HG03354 (cell line): ENCODE measurements at regions not wholly inside any gene's neighbourhood (a gene's known extent, or its start where the extent isn't known, plus 50 kb on each side); places are given as distances from the start of the nearest gene placed in this dataset.
"Not testable (repeated sequence)": the region's sequence is repeated elsewhere in the genome, so short reads cannot be mapped to it uniquely, and the experiment has no call there.

Experiments
- ATAC-seq: cut with Tn5 transposase; IDR thresholded peaks from one replicate; pipeline ENCODE4 v1.9.1; 2021; ENCODE audit warnings: mild to moderate bottlenecking; ENCODE audit not compliant: unreplicated experiment, poor library complexity, severe bottlenecking

- not testable (repeated sequence) for ATAC-seq
These were observed 113.5 kb upstream of the DLG1 start for GRCh38 chr3:197411899-197412298.

- not testable (repeated sequence) for ATAC-seq
These were observed 111.8 kb upstream of the DLG1 start for GRCh38 chr3:197410170-197410569.

DNA sequence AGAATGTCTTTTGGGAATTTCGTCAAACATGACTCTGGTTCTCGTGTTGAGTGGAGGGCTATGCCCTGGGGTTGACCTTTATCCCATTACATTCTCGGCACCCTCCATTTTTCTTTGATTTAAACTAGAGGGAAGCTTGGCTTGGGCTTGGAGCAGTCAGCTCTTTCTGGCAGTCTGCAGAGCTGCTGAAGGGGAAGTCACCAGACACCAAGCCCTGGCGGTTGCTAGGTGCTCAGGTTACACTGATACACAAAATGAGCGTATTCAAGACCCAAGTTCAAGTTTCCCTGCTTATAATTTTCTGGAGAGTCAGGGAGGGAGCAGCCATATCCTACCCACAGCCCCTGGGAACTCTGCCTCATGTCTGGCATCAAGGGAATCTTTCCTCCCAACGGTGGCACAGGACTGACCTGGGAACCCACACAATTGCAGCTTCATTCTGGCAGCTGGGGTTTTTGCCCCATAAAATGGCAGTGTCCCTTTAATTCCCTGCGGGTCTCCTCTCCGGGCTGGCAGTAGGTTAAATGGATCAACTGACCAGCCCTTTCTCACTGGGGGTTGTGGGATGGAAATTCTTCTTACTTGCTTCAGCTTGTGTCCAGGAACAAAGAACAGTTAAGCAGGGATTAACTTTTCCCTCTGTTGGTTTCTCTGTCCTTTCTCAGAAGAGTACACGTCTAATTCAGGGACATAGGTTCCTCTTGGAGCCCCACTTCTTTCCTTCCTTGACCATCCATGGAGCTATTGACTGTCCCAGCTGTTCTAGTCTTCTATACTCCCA is 110.0 kb upstream of the DLG1 start:
- no peak for ATAC-seq

DNA sequence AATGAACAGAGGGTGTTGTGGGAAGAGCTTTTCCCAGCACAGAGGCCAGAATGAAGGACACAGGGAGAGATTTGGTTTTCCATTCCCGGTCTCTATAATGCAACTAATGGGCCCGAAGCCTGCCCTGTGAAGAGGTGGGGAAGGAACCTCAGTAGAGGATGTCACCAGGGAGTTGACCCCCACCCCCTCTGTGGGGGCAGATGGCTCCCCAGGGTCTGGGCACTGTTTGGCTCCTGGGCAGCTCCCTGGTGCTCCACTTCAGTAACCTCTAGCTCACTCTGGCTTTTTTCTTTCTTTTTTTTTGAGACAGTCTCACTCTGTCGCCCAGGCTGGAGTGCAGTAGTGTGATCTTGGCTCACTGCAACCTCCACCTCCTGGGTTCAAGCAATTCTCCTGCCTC is 109.1 kb upstream of the DLG1 start:
- ATAC-seq = no peak

- no peak for ATAC-seq
These were observed 108.6 kb upstream of the DLG1 start for GRCh38 chr3:197407053-197407452.

- ATAC-seq = no peak
These were observed 107.9 kb upstream of the DLG1 start for GRCh38 chr3:197406266-197406665.

GRCh38 chr3:197404754-197405153 is 106.3 kb upstream of the DLG1 start:
- ATAC-seq = no peak

- ATAC-seq = no peak
These were observed 105.6 kb upstream of the DLG1 start for GRCh38 chr3:197404030-197404429.

DNA sequence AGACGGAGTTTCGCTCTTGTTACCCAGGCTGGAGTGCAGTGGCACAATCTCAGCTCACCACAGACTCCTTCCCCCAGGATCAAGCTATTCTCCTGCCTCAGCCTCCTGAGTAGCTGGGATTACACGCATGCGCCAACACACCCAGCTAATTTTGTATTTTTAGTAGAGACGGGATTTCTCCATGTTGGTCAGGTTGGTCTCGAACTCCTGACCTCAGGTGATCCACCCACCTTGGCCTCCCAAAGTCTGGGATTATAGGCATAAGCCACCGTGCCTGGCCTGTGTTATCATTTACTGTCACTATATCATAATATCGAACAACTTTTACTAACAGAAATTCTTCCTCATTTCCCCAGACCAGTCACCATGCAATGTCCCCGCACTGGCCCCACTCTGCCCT is 104.0 kb upstream of the DLG1 start:
- ATAC-seq = not testable (repeated sequence)

- ATAC-seq = no peak
These were observed 101.1 kb upstream of the DLG1 start for GRCh38 chr3:197399486-197399885.

DNA sequence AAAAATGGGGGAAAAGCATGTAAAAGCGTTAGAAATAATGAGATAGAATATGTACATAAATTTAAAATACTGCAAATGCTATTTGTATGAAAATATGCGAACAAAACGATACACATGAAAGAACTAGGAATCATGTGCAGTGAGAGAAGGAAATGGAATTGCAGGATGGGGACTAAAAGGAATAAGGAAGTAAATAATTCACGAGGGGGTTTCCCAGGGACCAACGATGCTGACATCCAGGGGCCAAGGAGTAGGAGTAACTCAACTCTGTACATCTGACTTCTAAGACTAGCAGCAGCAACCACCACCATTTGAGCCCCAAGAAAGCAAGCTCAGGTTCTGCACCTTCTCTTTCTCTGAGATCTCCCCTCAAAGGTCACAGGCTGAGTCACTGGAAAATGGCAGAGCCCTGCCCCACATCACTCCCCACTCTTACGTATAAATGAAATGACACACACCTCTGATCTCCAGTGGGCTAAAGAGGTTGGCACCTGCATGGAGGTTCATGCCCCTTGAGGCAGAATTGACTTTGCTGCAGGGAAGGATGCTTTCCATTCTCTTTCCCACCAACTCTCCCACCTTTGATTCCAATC is 100.0 kb upstream of the DLG1 start:
- no peak for ATAC-seq

GRCh38 chr3:197397838-197398237 is 99.4 kb upstream of the DLG1 start:
- ATAC-seq = no peak

GRCh38 chr3:197394464-197395321 is 96.3 kb upstream of the DLG1 start:
- peak; percentile 71 for ATAC-seq

DNA sequence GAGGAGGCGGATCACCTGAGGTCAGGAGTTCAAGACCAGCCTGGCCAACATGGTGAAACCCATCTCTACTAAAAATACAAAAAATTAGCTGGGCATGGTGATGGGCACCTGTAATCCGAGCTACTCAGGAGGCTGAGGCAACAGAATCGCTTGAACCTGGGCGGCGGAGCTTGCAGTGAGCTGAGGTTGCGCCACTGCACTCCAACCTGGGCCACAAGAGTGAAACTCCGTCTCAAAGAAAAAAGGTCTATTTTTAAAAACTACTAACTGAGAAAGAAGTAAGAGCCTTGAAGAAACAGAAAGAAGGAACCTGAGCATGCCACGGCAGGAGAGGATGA is 95.7 kb upstream of the DLG1 start:
- not testable (repeated sequence) for ATAC-seq

DNA sequence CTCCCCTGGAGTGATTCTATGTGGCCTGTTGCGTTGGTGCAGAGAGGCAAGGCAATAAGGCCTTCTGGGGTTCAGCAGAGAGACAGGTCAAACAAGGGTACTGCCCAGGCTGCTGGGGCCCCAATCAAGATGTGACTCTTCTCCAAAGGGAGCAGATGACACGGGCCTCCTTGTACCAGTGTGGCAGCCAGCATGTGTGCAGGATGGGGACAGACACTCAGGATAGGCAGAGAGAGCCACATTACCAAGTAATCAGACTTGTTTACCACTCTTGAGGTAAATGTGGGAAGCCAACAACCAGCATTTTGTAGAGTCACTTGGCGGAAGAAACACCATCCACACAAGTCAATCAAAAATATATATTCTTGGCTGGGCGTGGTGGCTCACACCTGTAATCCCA is 95.3 kb upstream of the DLG1 start:
- no peak for ATAC-seq

DNA sequence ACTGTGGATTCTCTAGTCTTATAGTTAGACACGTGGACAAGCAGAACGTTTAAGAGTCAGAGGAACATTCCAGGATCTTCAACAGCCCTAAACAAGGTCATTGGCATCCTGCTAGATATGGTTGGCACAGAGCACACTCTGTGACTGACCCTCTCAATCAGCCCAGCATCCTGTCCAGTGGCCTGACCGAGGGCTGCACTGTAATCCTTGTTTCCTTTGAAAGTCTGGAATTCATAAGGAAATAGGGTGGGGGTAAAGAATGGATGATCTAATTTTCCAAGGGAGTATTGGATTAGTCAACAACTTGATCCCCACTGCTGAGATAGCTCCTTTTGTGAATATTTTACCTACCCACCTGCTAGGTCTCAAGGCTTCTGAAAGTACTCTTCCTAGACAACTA is 94.5 kb upstream of the DLG1 start:
- no peak for ATAC-seq

DNA sequence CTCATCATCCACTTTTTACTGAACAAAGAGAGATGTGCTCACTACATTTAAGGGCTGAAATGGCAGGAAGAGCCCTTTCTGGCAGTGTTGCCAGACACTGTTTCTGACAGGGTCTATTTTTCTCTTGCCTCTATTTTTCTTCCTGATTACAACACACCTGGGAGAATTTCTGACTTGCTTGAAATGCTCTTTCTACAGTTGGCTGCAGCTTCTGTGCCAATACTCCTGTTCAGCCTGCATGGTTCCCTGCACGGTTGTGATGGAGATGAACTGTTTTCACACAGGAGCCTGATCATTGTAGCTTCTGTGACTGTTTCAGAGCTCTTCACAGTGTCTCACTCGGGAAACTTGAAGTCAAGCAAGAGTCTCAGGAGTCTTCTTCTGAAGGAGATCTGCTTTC is 83.0 kb upstream of the DLG1 start:
- no peak for ATAC-seq

- ATAC-seq = no peak
These were observed 82.4 kb upstream of the DLG1 start for GRCh38 chr3:197380786-197381185.

DNA sequence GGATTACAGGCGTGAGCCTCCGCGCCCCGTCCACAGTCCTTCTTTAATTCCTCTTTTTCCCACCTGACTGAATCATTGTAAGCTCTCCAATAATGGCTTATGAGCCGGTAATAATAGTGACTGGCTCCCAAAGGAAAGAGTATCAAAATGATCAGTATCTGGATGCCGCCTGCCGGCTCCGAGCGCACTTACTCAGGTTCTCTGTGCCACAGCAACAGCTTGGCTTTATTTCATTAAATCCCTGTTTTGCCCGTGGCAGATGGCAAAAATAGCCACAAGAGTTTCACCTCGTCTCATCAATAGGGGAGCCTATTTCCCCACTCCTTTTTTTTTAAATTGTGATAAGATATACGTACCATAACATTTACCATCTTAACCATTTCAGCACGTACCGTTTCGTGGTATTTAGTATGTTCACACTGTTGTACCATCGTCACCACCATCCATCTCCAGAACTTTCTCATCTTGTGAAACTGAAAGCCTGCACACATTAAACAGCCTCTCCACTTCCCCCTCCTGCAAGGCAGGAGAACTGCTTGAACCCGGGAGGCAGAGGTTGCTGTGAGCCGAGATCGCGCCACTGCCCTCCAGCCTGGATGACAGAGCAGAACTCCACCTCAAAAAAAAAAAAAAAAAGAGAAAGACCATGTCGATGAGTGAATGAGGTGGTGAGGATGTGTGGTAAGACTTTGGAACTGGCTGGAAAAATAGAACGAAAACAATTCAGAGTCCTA is 80.7 kb upstream of the DLG1 start:
- no peak for ATAC-seq
